ENCODE measurements at regions not wholly inside any gene's neighbourhood (a gene's known extent, or its start where the extent isn't known, plus 50 kb on each side); places are given as distances from the start of the nearest gene placed in this dataset.

DNA sequence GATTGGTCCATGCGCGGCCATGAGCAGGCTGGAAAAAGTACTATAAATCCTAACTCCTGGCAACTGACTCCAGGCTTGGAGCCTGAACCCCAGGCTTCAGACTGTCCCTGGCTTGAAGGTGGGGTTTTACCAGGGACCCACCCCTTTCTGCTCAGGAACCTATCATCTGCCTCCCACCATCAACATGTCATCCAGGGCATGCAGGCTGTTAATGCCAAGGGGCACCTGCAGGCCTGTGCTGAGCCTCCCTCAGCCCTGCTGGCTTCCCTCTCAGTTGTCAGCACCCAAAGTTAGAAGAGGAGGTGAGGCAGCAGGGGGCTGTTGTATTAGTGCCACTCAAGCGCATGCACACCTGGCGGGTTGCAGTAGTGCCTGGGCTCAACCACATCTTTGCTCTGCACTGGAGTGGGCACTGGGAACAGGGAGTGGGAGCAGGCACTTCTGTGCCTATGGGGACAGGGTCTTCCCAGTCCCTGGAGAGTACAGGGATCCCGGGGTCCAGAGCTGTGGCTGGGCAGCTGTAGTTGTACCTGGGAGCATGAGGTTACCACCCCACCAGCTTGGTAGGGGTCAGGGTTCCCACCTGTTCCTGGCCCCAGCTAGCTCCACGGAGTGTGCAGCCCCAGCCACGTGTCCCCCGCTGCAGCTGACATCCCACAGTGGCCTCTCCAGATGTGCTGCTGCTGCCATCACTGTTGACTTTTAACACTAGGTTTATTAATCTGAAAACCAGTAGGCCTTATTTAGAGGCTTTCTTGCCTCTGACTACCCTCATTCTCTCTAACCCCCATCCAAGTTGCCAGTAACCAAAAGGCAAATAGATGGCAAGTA, 306.2 kb upstream of the RIOK2 start:
- H3K4ac ChIP-seq (ENCODE audit: low read depth, low read length) = no peak overlapping the region
- H3K9me1 ChIP-seq (ENCODE audit: insufficient read depth, low read length) = no peaks in the 10 kb centered on the region
- H3K27ac ChIP-seq (ENCODE audit: insufficient read depth, low read length) = no peak overlapping the region
- H3K14ac ChIP-seq (replicated peaks; ENCODE audit: low read depth, low read length) = no peak overlapping the region
- no peak overlapping the region for H2BK5ac ChIP-seq (ENCODE audit: low read depth, low read length, poor library complexity, severe bottlenecking)
- no peak overlapping the region for H3K18ac ChIP-seq (ENCODE audit: low read depth, low read length)
- CTCF ChIA-PET = no interaction called here
- WGBS, 2 experiments (ENCODE audit: extremely low coverage in 2 of 2, insufficient read length in 1 of 2) = 53% methylated on average over 2 of the region's 8 CpGs; no CpG with 5 or more reads in 1 of the 2 experiments
- no peaks in the 10 kb centered on the region for H3K27me3 ChIP-seq (ENCODE audit: control insufficient read depth, insufficient read depth, low read length)
- H4K91ac ChIP-seq (ENCODE audit: insufficient read depth, low read depth, low read length) = no peak overlapping the region
- no peak overlapping the region for H2AK9ac ChIP-seq (replicated peaks; ENCODE audit: low read depth, low read length, poor library complexity)
- H3K56ac ChIP-seq (ENCODE audit: extremely low read depth, insufficient read depth, low read length) = no peak overlapping the region
- no peak overlapping the region for H3K4me3 ChIP-seq (ENCODE audit: insufficient read depth, low read depth, low read length)
- H3K23ac ChIP-seq (ENCODE audit: low read depth, low read length) = no peak overlapping the region
- no peaks in the 10 kb centered on the region for H3K79me1 ChIP-seq (ENCODE audit: low read depth in 1 of 2, low read length in 2 of 2)
- in situ Hi-C loops (cut with MboI; ENCODE audit: low sequenced_read_pairs) = no loop called here
- no peak overlapping the region for H3K9ac ChIP-seq (ENCODE audit: low read depth, low read length)
- H2BK20ac ChIP-seq (ENCODE audit: low read depth, low read length) = no peak overlapping the region
- no peaks in the 10 kb centered on the region for H4K20me1 ChIP-seq (ENCODE audit: insufficient read depth, low read length)
- H3K9me3 ChIP-seq (ENCODE audit: control insufficient read depth, insufficient read depth, low read length) = no peaks in the 10 kb centered on the region
- H4K5ac ChIP-seq (ENCODE audit: low read depth, low read length) = no peak overlapping the region
- H3K36me3 ChIP-seq (ENCODE audit: control insufficient read depth, insufficient read depth, low read length) = no peaks in the 10 kb centered on the region
- H4K8ac ChIP-seq (ENCODE audit: low read depth in 2 of 2, low read length in 2 of 2) = no peak overlapping the region
- H2BK120ac ChIP-seq (ENCODE audit: low read depth, low read length) = no peak overlapping the region
- TF ChIP-seq NFE2L2 (IDR thresholded peaks at IDR 0.05; ENCODE audit: low read depth, low read length) (no peak), CHD1 (IDR thresholded peaks at IDR 0.05; ENCODE audit: low read depth, low read length) (no peak), RFX5 (IDR thresholded peaks at IDR 0.05; ENCODE audit: low read depth, low read length) (no peak), CEBPB (IDR thresholded peaks at IDR 0.05; ENCODE audit: low read depth, low read length) (no peak), POLR2A (IDR thresholded peaks at IDR 0.05; ENCODE audit: low read depth, low read length) (no peak), BHLHE40 (IDR thresholded peaks at IDR 0.05; ENCODE audit: low read depth, low read length) (no peak), FOS (IDR thresholded peaks at IDR 0.05; ENCODE audit: low read depth, low read length) (no peak), MAZ (IDR thresholded peaks at IDR 0.05; ENCODE audit: borderline replicate concordance, low read depth, low read length) (no peak), MXI1 (IDR thresholded peaks at IDR 0.05; ENCODE audit: borderline replicate concordance, low read depth, low read length) (no peak), RAD21 (IDR thresholded peaks at IDR 0.05; ENCODE audit: low read length) (no peak), SMC3 (IDR thresholded peaks at IDR 0.05; ENCODE audit: low read depth, low read length) (no peak), MAFK (IDR thresholded peaks at IDR 0.05; ENCODE audit: low read depth, low read length) (no peak), RCOR1 (IDR thresholded peaks at IDR 0.05; ENCODE audit: insufficient replicate concordance, low read length) (no peak)
- TF ChIP-seq, protein P1, sequence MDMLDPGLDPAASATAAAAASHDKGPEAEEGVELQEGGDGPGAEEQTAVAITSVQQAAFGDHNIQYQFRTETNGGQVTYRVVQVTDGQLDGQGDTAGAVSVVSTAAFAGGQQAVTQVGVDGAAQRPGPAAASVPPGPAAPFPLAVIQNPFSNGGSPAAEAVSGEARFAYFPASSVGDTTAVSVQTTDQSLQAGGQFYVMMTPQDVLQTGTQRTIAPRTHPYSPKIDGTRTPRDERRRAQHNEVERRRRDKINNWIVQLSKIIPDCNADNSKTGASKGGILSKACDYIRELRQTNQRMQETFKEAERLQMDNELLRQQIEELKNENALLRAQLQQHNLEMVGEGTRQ (IDR thresholded peaks at IDR 0.05; ENCODE audit: low read depth, low read length) = no peak
- TF ChIP-seq, protein P2, sequence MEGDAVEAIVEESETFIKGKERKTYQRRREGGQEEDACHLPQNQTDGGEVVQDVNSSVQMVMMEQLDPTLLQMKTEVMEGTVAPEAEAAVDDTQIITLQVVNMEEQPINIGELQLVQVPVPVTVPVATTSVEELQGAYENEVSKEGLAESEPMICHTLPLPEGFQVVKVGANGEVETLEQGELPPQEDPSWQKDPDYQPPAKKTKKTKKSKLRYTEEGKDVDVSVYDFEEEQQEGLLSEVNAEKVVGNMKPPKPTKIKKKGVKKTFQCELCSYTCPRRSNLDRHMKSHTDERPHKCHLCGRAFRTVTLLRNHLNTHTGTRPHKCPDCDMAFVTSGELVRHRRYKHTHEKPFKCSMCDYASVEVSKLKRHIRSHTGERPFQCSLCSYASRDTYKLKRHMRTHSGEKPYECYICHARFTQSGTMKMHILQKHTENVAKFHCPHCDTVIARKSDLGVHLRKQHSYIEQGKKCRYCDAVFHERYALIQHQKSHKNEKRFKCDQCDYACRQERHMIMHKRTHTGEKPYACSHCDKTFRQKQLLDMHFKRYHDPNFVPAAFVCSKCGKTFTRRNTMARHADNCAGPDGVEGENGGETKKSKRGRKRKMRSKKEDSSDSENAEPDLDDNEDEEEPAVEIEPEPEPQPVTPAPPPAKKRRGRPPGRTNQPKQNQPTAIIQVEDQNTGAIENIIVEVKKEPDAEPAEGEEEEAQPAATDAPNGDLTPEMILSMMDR (conservative IDR thresholded peaks at IDR 0.05; ENCODE audit: low read depth, low read length) = no peak
- TF ChIP-seq, protein P3, sequence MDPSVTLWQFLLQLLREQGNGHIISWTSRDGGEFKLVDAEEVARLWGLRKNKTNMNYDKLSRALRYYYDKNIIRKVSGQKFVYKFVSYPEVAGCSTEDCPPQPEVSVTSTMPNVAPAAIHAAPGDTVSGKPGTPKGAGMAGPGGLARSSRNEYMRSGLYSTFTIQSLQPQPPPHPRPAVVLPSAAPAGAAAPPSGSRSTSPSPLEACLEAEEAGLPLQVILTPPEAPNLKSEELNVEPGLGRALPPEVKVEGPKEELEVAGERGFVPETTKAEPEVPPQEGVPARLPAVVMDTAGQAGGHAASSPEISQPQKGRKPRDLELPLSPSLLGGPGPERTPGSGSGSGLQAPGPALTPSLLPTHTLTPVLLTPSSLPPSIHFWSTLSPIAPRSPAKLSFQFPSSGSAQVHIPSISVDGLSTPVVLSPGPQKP (IDR thresholded peaks at IDR 0.05; ENCODE audit: borderline replicate concordance, low read depth, low read length) = no peak
- no peak overlapping the region for H2BK15ac ChIP-seq (ENCODE audit: low read depth, low read length)
- H3K4me2 ChIP-seq (ENCODE audit: low read depth, low read length) = no peak overlapping the region
- ATAC-seq (ENCODE audit: low read depth) (no peak), DNase-seq (no peak)
- no peak overlapping the region for H2AFZ ChIP-seq (replicated peaks; ENCODE audit: low read length, poor library complexity)
- no peak overlapping the region for H2AK5ac ChIP-seq (ENCODE audit: low read depth, low read length)
- intact Hi-C loops (cut with micrococcal nuclease) = no loop called here
- POLR2A ChIA-PET (ENCODE audit: unreplicated experiment) = no interaction called here
- dilution Hi-C loops (cut with HindIII; ENCODE audit: low sequenced_read_pairs, unreplicated experiment) = no loop called here
- no peaks in the 10 kb centered on the region for H3K4me1 ChIP-seq (ENCODE audit: control insufficient read depth, insufficient read depth, low read length)
- BruUV-seq (replicated peaks) = no TSS peak
